GM12878 (cell line): ENCODE measurements at regions not wholly inside any gene's neighbourhood (a gene's known extent, or its start where the extent isn't known, plus 50 kb on each side); places are given as distances from the start of the nearest gene placed in this dataset.

Experiments used
- ATF2 ChIP-seq: IDR thresholded peaks from 2 replicates; pipeline ENCODE4 v1.6.1; 2012; ENCODE audit warnings: low read length, inconsistent platforms
- CTCF ChIP-seq, 3 experiments: IDR thresholded peaks in 2 of 3; conservative IDR thresholded peaks in 1 of 3; 2 replicates each; pipeline ENCODE4 v1.5.1; 2011; ENCODE audit warnings: low read depth in 3 of 3, low read length in 3 of 3, mild to moderate bottlenecking in 3 of 3, control low read depth in 2 of 3, moderate library complexity in 2 of 3, inconsistent platforms in 1 of 3, mixed read lengths in 1 of 3; ENCODE audit not compliant: control insufficient read depth in 2 of 3, insufficient read depth in 1 of 3; ENCODE audit errors: extremely low read depth in 1 of 3
- CUX1 ChIP-seq: IDR thresholded peaks from 2 replicates; pipeline ENCODE4 v1.6.1; 2012; ENCODE audit warnings: improper control_type of control experiment, low read depth, low read length; ENCODE audit not compliant: insufficient replicate concordance
- EP300 ChIP-seq, 2 experiments: fragments of 150-350 bp in 1 of 2; IDR thresholded peaks; 2 replicates each; pipeline ENCODE4 v1.6.1; 2011 to 2012; ENCODE audit warnings: low read depth in 2 of 2, low read length in 2 of 2, borderline replicate concordance in 1 of 2, improper control_type of control experiment in 1 of 2, inconsistent platforms in 1 of 2; ENCODE audit not compliant: control insufficient read depth in 1 of 2
- HCFC1 ChIP-seq: fragments of 150-350 bp; IDR thresholded peaks from 2 replicates; pipeline ENCODE4 v1.6.1; 2014; ENCODE audit warnings: low read length
- MAX ChIP-seq: IDR thresholded peaks from 2 replicates; pipeline ENCODE4 v1.6.1; 2012; ENCODE audit warnings: low read depth, low read length, improper control_type of control experiment
- NFIC ChIP-seq: IDR thresholded peaks from 2 replicates; pipeline ENCODE4 v1.6.1; 2012; ENCODE audit warnings: low read depth, mild to moderate bottlenecking, inconsistent platforms, low read length, moderate library complexity
- POLR2A ChIP-seq: IDR thresholded peaks from 2 replicates; pipeline ENCODE4 v1.6.1; 2011; ENCODE audit warnings: low read depth, mild to moderate bottlenecking, low read length
- REST ChIP-seq: IDR thresholded peaks from 2 replicates; pipeline ENCODE4 v1.6.1; 2012; ENCODE audit warnings: mild to moderate bottlenecking, low read depth, low read length
- RFX5 ChIP-seq: IDR thresholded peaks from 2 replicates; pipeline ENCODE4 v1.6.1; 2011; ENCODE audit warnings: low read depth, low read length, improper control_type of control experiment
- USF2 ChIP-seq: IDR thresholded peaks from 2 replicates; pipeline ENCODE4 v1.6.1; 2011; ENCODE audit warnings: low read depth, low read length, improper control_type of control experiment, borderline replicate concordance
- ZNF274 ChIP-seq: IDR thresholded peaks from one replicate; pipeline ENCODE4 v1.8.0; 2011; ENCODE audit not compliant: insufficient read length, insufficient read depth

GRCh38 chr6:168217216-168217879 is 102.2 kb downstream of the DACT2 start:
- TF ChIP-seq REST, result no peak
- no peak for TF ChIP-seq CUX1
- no peak for TF ChIP-seq HCFC1
- no peak for TF ChIP-seq POLR2A
- TF ChIP-seq USF2, result no peak
- no peak for TF ChIP-seq CTCF (IDR thresholded peaks at IDR 0.05 in 2 of 3, conservative IDR thresholded peaks at IDR 0.05 in 1 of 3; ENCODE audit: control insufficient read depth in 2 of 3, extremely low read depth in 1 of 3, insufficient read depth in 1 of 3, low read depth in 3 of 3, low read length in 3 of 3)
- no peak for TF ChIP-seq ZNF274
- TF ChIP-seq RFX5, result no peak
- TF ChIP-seq MAX, result no peak
- no peak for TF ChIP-seq NFIC
- no peak for TF ChIP-seq ATF2
- TF ChIP-seq EP300 (IDR thresholded peaks at IDR 0.05; ENCODE audit: borderline replicate concordance in 1 of 2, control insufficient read depth in 1 of 2, low read depth in 2 of 2, low read length in 2 of 2), result no peak
